Fibroblast of skin of right quadriceps (primary cell): ENCODE measurements at regions not wholly inside any gene's neighbourhood (a gene's known extent, or its start where the extent isn't known, plus 50 kb on each side); places are given as distances from the start of the nearest gene placed in this dataset.
A peak's percentile ranks its signal among the peaks of the same experiment; 100 is the strongest.
"Not testable (repeated sequence)": the region's sequence is repeated elsewhere in the genome, so short reads cannot be mapped to it uniquely, and the experiment has no call there.

ENCODE experiments used
- DNase-seq: peaks from one replicate; pipeline ENCODE4 v3.0.0-alpha.2; 2013

- DNase-seq: no peak
Measured at GRCh38 chr3:29152379-29152778, 128.5 kb upstream of the RBMS3 start.

GRCh38 chr3:29153811-29154210 is 127.1 kb upstream of the RBMS3 start:
- DNase-seq: no peak

- DNase-seq: no peak
Measured at GRCh38 chr3:29156086-29156715, 124.7 kb upstream of the RBMS3 start.

- no peak for DNase-seq
Measured at GRCh38 chr3:29164825-29165224, 116.0 kb upstream of the RBMS3 start.

GRCh38 chr3:29167180-29167579 is 113.7 kb upstream of the RBMS3 start:
- peak; percentile 59 for DNase-seq

GRCh38 chr3:29168081-29168480 is 112.8 kb upstream of the RBMS3 start:
- no peak for DNase-seq

- peak; percentile 79 for DNase-seq
Measured at GRCh38 chr3:29168696-29169095, 112.2 kb upstream of the RBMS3 start.

GRCh38 chr3:29169451-29169850 is 111.4 kb upstream of the RBMS3 start:
- DNase-seq: no peak

- peak; percentile 61 for DNase-seq
Measured at GRCh38 chr3:29171043-29171990, 109.6 kb upstream of the RBMS3 start.

GRCh38 chr3:29176501-29176900 is 104.4 kb upstream of the RBMS3 start:
- no peak for DNase-seq

- no peak for DNase-seq
Measured at GRCh38 chr3:29178809-29179793, 101.8 kb upstream of the RBMS3 start.

GRCh38 chr3:29181149-29181780 is 99.6 kb upstream of the RBMS3 start:
- no peak for DNase-seq

- no peak for DNase-seq
Measured at GRCh38 chr3:29181872-29182271, 99.0 kb upstream of the RBMS3 start.

GRCh38 chr3:29182828-29183227 is 98.0 kb upstream of the RBMS3 start:
- not testable (repeated sequence) for DNase-seq

GRCh38 chr3:29183346-29184087 is 97.4 kb upstream of the RBMS3 start:
- peak; percentile 89 for DNase-seq

GRCh38 chr3:29185706-29186105 is 95.2 kb upstream of the RBMS3 start:
- DNase-seq: no peak

GRCh38 chr3:29186131-29186599 is 94.7 kb upstream of the RBMS3 start:
- peak; percentile 100 for DNase-seq

GRCh38 chr3:29186982-29187725 is 93.7 kb upstream of the RBMS3 start:
- peak; percentile 91 for DNase-seq

GRCh38 chr3:29189328-29189727 is 91.5 kb upstream of the RBMS3 start:
- DNase-seq: no peak

- DNase-seq: no peak
Measured at GRCh38 chr3:29194139-29194538, 86.7 kb upstream of the RBMS3 start.

- DNase-seq: peak; percentile 53
Measured at GRCh38 chr3:29195056-29195455, 85.8 kb upstream of the RBMS3 start.
